Activated CD4-positive, CD25-positive, alpha-beta regulatory T cell treated with anti-CD3 and anti-CD28 coated beads, Interleukin-2, amount 50 U/mL, for 24 hours (primary cell): ENCODE measurements at regions not wholly inside any gene's neighbourhood (a gene's known extent, or its start where the extent isn't known, plus 50 kb on each side); places are given as distances from the start of the nearest gene placed in this dataset.
"Not testable (repeated sequence)": the region's sequence is repeated elsewhere in the genome, so short reads cannot be mapped to it uniquely, and the experiment has no call there.

Experiments
- ATAC-seq, 2 donors: fragments of 150-1000 bp; cut with Tn5 transposase; one replicate each; pipeline ENCODE4 v1.10.0; 2021; ENCODE audit warnings: mild to moderate bottlenecking in 1 of 2, moderate library complexity in 1 of 2

DNA sequence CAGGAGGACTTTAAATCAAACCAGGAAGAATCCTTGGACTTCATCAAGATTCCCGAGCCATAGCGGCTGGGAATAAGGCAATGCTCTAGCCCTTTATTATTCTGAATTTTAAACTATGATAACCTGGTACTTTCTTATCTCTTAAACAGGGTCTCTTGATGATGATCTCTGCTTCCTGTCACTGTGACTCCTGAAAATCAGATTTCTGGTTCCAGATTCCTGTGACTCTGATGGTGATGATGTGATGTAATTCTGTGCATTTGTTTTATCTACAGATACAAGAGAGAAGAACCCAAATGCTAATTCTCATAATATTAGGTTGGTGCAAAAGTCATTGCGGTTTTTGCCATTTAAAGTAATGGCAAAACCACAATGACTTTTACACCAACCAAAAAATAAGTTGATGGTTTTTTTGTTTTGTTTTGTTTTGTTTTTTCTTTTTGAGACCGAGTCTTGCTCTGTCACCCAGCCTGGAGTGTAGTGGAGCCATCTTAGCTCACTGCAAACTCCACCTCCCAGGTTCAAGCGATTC is 116.3 kb upstream of the CREB1 start:
- no peak for ATAC-seq

DNA sequence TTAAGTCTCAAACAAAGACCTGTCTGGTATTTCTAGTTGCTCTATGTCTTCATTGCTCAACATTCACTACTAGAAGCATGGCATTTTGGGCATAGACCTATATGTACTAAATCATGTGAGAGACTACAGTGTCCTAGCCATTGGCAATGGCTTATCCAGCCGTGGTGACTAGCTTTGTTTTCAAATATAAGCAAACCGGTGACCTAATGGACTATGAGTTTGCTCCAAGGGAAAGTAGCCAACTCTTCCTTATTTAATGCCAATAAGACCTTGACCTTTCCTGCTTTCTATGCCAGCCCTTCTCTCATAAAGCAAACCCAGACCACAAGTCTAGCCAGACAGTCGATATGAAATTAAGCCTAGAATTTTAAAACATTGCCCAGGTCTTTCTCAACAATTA is 113.7 kb upstream of the CREB1 start:
- ATAC-seq, result no peak

DNA sequence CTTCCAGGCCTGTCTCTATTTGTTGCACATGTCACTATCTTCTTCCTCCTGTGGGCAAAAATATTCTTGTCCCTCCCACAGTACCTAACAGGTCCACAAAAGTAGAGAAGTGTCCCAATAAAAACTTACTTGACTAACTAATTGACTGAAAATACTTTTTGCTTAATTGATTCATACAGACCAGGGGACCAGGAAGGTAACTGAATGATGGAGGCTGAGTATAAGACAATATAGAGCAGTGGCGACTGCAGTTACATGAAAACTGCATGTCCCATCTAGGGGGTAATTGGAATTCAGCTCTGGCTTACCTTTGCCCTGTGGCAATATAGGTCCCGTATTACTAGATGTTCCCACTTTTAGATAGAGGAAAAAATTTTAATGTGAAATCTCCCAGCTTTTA is 112.9 kb upstream of the CREB1 start:
- ATAC-seq, result no peak

DNA sequence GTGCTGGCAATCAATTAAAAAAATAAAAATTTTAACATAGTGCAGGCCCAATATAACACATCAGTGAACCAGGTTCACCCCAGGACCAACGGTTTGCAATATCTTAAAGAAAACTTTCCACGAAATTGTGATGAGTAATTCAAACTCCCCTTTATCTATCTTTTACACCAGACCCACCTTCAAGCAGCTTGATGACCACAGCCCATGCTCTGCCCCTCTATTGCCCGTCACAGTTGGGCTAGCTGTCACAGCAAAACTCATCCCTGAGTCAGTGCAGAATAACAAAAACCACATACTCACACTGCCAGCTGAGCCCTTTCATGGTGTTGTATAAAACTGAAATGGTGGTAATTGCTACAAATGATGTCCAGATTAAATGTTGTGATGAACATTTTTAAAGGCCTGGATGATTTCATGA is 112.5 kb upstream of the CREB1 start:
- ATAC-seq, result no peak

DNA sequence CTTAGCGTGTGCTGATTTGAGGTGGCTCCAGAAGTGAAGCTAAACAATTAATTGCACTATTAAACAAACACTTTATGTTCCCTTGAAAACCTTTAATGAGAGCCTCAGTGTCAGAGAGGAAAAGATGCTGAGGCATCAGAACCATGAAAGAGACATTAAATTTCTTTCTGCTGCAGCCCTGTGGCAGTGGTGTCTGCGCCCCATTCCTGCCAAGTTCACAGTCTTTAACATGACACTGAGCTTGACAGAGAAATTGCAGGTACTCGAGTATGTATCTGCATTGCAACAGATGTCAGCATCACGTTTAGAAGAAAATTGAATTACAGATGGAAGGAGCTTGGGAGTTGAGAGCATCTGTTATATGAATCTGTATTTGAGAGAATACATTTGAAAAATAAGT is 111.3 kb upstream of the CREB1 start:
- ATAC-seq, result no peak

DNA sequence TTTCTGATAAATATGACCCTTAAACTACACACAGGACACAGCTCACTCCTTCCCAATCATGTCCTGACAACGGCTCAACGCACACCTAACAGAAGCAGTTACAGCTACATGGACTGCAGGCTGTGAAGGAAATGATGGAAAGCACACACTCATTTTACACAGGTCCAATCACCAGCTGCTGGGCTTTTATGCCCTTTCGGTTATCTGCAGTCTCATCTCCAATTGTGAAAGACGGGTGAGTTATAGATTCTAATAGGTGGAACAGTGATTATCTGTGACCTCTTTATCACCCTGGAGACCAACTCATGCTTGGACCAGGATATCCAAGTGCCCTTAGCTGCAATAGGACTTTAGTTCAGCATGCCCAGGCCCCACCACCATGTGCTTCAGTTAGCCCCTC is 110.4 kb upstream of the CREB1 start:
- no peak for ATAC-seq

DNA sequence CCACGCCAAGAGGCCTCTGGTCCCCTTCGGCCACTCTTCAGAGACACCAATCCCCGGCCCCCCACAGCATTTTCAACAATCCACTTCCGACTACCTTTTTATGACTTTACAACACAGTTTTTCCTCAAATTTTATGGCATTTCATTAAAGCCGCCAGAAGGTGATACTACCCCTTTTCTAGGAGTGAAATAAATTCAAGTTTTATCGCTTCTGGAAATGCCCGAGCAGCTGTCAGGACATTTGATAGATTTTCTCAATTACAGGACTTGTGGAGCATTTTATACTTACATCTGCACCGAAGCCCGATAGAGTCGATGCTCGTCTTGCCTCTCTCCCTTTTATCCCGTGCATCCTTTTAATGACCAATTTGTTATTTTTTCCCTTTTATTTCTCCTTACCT is 108.1 kb upstream of the CREB1 start:
- no peak for ATAC-seq

DNA sequence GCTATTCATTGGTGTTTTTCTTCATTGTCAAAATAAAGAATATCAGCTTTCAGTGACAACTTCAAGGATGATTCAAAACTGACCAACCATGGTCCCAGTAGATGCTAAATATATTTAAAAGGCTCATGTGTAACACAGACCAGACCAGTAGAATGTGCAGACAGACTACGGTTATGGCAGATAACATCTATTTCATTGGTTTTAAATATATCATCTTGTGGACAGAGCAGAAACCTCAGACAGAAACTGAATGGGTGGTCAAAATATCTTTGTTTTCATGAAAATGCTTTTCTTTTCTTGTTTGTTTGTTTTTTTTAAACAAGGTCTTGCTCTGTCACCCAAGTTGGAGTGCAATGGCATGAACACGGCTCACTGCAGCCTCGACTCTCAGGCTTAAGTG is 107.4 kb upstream of the CREB1 start:
- no peak for ATAC-seq

DNA sequence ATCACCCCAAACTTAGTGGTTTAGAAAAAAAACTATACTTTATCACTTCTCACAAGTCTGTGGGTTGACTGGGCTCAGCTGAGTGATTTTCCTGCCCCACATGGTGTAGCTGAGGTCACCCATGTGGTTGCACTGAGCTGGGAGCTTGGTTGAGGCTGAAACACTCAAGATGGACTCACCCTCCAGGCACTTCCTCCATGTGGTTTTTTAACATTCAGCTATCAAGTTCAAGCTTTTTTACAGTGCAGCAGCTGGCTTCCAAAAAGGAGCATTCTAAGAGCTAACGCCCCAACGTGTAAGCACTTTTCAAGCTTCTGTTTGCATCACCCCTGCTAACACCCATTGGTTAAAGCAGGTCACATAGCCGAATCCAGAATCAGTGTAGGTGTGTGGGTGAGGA is 105.9 kb upstream of the CREB1 start:
- peak; percentile 58 to 73 for ATAC-seq

DNA sequence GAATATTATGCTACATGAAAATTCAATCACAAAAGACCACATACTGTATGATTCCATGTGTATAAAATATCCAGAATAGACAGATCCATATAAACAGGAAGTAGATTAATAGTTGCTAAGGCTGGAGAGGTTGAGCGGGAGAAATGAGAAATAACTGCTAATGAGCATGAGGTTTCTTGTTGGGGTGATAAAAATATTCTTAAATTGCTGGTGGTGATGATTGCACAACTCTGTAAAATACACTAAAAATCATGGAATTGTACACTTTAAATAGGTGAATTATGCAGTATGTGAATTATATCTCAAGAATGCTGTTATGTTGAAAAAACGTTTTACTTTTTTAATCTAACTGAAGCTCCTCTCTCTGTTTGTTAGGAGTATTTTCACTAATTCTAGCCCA is 101.8 kb upstream of the CREB1 start:
- no peak for ATAC-seq

DNA sequence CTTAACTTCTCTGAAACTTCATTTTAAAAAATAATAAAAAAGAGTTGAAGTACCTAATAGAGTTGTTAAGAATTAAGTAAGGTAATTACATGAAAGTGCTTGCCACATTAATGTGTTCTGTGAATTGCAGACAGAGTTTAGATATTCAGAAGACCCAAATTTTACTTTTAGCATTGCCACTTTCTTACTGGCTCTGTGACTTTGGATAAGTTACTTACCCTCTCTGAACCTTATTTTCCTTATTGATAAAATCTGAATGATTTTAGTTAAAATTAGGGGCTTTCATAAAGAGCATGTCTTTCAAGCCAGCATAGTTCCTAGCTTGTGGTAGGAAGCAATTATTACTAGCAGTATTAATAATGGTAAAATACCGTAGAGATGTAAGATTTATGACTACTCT is 101.2 kb upstream of the CREB1 start:
- ATAC-seq, result no peak

DNA sequence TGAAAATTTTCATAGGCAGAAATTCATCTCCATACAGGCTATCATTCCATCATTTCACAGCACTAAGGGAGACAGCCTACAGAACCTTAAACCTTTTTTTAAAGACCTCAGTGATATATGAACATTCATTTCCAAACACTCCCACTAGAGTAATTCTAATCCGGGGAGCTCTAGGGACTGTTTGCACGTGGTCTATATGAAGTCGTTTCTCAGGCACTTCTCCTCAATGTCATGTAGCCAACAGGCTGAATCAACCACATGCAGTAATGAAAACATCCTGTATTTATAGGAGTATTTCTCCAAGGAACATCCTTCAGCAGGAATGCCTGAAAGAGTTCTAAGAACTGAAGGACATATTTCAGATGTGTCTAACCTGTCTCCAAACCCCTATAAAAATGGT is 97.3 kb upstream of the CREB1 start:
- ATAC-seq, result no peak

DNA sequence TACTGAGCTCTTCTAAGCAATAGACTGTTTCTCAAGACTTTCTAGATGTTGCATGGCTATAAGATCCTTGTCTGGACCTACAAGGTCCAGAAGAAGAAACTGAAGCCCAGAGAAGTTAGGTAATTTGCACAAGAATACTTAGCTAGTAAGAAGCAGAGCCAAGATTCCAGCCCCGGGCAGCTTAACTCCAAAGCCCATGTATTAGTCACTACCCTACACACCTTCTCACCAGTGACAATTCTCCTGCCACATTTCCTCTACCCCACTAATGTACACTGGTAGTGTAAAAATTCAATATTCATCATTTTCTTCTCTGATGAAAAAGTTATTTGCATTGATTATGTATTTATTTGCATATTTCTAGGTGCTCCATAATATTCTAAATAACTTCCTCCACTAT is 95.5 kb upstream of the CREB1 start:
- ATAC-seq, result no peak

DNA sequence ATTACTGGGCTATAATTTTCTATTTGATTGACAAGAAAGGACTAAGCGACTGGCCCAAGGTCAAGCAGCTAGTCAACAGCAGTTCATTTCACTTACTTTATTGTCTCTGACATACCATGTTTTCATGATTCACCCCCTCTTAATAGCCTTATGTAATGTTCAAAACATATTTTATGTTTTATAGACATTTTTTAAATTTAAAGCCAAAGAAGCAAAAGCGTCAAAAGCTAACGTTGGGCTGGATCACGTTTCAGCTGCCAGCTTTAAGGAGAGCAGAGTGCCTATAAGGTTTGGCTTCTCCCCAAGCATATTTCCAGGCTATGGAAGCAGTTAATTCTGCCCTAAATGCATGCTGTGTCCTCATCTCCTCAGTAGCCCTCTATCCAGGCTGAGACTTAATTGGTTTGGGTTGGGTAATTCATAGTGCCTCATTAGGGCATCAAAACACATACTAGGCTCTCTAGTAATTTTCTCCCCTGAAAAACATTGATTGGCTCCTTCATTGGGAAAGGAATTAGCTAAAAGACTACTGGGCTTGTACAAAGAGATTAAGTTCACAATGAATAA is 94.8 kb upstream of the CREB1 start:
- ATAC-seq, result no peak

DNA sequence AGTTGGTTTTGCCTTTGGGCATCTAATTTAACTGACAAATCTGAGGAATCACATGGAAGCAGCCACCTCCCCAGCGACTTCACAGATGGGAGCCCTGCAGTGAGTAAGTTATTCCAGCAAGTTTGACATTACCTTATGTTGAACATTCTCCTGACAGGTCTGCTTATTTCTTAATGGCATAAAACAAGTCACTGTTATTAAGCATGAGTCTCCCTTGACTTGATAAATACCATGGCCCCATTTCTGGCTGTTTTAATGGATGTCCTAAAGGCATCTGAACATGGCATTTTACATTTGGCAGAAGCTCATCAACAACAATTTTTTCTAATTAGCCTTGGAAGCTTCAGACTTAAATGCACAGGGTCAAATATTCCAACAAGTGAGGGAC is 92.6 kb upstream of the CREB1 start:
- no peak for ATAC-seq

DNA sequence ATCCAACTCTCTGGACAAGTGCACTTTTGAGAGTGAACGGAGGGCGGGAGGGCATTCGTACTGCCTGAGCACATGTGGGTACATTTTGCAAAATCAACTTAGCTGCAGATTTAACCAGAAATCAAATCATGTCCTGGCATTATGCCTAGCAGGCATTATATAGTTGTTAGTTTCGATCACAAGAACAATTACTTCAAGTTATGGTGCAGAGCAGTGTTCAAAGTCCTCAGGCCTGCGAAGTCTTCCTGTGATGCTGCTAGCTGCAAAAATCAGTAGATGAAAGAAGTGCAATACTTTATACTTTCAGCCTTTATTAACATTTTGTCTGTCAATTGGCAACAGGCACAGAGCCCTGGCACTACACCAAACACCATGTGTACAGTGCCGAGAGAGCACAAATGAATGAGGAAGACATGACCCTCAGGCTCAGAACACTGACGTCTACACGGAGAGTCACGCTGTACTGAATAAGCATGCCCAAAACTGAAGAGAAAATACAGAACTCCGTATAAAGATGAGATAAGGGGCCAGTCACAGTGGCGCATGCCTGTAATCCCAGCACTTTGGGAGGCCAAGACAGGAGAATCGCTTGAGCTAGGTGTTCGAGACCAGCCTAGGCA is 92.1 kb upstream of the CREB1 start:
- ATAC-seq, result no peak

DNA sequence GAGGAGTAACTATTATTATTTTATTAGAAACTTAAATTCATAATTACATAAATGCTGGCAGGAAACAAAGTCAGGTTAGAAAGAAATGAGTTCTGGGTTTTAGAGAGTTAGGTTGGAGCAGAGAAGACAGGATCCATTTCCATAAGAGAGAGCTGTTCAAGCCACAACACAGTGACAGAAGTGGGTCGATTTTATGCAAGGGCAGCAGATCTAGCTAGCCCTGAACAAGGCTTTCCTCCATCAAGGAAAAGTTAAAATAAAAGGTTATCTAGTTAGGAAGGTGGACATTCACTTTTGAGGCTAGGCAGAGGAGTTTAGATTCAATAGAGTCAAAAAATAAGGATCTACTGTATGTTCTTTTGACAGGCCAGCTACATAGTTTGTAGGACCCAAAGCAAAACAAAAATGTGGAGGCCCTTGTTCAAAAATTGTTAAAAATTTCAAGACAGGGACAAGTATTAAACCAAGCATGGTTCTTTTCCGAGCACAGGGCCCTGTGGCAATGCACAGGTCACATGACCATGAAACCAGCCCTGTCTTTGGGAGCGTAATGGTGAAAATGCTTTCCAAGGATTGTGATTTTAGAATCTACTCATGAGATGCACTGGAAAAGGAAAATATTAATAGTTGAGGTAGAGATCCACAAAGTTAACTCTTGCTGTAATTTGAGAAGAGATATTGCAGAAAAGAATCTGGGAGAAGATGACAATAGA is 91.2 kb upstream of the CREB1 start:
- ATAC-seq, result no peak

DNA sequence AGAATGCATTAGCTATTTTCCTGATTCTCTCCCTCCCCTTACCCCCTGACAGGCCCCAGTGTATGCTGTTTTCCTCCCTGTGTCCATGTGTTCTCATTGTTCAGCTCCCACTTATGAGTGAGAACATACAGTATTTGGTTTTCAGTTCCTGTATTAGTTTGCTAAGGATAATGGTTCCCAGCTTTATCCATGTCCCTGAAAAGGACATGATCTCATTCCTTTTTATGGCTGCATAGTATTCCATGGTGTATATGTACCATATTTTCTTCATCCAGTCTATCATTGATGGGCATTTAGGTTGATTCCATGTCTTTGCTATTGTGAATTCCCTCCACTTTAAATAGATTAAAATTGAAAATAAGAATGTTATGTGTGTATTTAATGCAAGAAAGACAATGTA is 89.9 kb upstream of the CREB1 start:
- not testable (repeated sequence) for ATAC-seq

DNA sequence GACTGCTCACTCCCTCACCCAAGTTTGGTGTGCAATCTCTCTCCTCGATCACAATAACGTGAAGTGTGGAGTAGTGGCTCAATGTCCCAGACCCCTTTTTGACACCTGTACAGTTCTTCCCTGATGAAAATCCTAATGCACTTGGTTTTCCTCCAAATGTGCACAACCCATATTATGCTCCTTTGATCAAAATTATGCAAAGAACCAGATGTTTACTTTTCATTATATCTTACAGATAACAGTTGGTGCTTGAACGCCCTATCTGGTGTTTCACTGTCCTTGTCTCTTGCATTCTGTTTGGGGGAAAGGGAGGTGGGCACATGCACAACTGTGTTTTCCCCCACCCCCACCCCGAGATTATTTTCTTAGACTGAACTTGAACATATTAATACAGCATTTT is 85.0 kb upstream of the CREB1 start:
- no peak for ATAC-seq

DNA sequence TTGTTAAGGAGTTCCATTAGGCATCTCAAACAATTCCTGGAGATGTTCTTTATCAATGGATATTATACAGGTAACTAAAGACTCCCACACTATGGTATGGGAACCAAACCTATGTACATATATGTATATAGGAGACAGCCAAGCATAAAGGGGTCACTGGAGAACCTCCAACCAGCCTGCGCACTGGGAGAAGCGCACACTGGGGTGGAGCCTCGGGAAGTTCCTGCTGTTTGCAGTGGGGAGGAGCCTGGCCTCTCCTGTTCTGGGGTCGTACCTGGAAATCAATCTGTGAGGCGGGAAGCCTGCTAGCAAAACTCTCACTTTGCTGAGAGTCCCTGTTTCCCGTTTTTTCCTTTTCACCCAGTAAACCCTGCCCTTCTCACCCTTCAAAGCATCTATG is 83.1 kb upstream of the CREB1 start:
- no peak for ATAC-seq

DNA sequence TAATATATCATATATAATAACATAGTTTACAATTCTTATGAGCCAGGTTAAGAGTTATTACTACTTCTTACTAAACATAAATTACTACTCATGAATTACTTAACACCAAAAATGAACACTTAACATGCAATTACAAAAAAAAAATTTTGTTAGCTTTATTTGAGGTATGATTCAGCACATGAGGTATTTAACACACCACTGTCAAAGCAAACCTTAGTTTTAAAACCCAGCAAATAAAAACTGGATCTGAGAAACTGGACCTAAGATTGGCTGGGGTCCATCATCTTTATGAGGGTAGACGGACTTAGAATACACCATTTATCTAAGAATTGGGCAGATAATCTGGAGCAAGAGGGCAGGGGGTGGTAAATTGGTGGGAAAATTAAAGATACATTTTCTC is 81.8 kb upstream of the CREB1 start:
- no peak for ATAC-seq

DNA sequence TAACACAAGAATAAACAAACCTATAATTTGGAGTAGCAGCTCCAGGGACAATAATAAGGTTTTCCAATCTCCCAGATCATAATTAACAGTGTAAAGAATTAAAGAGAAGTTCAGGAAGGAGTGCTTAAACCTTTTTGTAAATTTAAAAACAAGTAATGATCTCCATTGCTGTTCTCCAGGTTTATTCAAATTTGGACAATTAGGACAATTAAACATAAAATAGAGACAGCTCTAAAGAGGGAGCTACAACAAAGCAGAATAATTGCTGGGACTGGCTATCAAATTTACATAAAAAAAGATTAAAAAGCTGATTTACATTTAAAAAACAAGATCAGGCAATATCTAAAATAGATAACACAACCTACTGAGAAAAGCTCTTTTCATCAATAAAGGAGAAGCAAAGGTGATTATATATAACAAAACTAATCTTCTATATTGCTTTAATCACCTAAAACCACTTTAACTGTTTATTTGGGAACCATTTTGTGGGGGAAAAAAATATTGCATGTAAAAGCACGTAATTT is 80.1 kb upstream of the CREB1 start:
- no peak for ATAC-seq

DNA sequence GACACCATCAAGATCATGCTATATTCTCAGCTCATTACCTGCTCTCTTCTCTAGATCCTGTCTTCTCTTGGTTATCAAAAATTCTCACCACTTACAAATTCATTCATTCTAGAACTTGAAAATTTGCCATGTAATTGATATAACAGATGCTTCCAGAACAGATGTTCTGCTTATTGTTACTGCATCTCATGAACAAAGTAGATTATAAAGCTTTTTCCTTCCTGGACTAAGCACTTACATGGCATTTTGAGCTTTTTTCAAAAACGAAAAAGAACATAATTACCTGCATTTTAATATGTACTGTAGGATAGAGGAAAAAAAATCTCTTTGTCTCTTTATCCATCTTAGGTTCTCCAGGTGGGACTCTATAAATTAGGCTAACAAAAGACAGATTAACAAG is 79.6 kb upstream of the CREB1 start:
- ATAC-seq, result no peak

DNA sequence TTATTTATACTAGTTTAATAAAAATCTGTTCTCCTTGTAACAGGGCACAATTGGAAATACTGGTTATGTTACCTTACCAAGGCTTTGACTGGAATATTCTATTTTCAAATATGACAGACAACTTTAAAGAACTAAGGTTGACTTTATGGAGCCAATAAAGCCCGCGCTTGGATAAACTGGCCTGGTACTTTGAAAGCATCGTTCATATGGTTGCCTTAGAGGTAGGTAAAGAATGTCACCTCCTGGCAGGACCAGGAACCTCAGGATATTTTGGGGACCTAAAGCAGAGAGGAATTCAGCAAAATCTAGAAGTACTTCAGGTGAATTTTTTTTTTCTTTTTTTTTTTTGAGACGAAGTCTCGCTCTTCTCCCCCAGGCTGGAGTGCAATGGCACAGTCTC is 71.2 kb upstream of the CREB1 start:
- no peak for ATAC-seq
